ENCODE measurements at regions not wholly inside any gene's neighbourhood (a gene's known extent, or its start where the extent isn't known, plus 50 kb on each side); places are given as distances from the start of the nearest gene placed in this dataset.

DNA sequence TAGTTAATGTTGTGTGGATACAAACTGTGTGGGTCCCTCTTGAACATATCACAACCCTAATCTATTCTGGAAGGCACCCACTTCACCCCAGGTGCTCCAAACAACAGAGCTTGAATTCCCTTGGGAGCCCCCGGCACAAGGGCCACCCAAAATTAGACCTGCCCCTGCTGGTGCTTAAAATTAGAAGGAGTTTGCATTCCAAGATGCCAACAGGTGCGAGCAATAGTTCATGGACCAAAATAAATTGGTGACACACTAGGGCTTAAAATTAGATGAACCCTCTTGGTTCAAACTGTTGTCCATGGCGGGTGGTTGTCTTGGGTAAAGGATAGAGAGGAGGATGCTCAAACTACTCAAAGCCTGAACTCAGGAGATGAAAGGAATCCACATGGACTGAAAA is 291.5 kb downstream of the MN1 start:
- WGBS, 5 donors, result 88 to 94% (median 90%) methylated on average over 3 of the region's 3 CpGs

DNA sequence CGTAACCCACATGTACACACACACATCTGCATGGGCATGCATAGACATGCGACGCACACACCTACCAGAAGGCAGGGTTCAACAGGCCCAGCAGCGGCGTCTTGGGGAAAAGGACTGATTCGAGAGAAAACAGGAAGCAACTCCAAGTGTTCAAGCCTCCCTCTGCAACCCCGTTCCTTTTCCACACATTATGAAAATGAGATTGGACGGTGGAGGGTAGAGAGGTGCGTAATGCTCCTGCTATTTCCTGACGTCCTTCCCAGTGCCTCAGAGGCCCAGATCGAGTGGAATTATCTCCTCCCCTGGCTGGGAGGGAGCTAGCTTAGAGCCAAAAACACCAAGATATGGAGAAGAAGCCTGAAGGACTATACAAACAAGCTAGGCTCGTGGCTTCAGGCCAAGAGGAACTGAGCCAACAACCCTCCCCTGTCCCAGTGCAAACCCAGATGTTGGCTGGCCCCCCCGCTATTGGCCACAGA is 289.2 kb downstream of the MN1 start:
- H3K9me3 ChIP-seq, result peaks cover 0 to 4% (median 0%) of the 10 kb centered on the region in 4 donors
- TF ChIP-seq, protein P1, sequence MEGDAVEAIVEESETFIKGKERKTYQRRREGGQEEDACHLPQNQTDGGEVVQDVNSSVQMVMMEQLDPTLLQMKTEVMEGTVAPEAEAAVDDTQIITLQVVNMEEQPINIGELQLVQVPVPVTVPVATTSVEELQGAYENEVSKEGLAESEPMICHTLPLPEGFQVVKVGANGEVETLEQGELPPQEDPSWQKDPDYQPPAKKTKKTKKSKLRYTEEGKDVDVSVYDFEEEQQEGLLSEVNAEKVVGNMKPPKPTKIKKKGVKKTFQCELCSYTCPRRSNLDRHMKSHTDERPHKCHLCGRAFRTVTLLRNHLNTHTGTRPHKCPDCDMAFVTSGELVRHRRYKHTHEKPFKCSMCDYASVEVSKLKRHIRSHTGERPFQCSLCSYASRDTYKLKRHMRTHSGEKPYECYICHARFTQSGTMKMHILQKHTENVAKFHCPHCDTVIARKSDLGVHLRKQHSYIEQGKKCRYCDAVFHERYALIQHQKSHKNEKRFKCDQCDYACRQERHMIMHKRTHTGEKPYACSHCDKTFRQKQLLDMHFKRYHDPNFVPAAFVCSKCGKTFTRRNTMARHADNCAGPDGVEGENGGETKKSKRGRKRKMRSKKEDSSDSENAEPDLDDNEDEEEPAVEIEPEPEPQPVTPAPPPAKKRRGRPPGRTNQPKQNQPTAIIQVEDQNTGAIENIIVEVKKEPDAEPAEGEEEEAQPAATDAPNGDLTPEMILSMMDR (IDR thresholded peaks at IDR 0.05), result no peak
- TF ChIP-seq EP300 (IDR thresholded peaks at IDR 0.05), result no peak
- TF ChIP-seq POLR2AphosphoS5 (IDR thresholded peaks at IDR 0.05), result peak; percentile 34 to 75 (median 57)
- no peak for TF ChIP-seq POLR2A (IDR thresholded peaks at IDR 0.05)
- intact Hi-C loops (cut with DNase I; ENCODE audit: low total_unique reads), result no loop called here
- H3K4me1 ChIP-seq, result peaks cover 0 to 26% (median 14%) of the 10 kb centered on the region in 4 donors
- no peaks in the 10 kb centered on the region for H3K36me3 ChIP-seq
- peak overlapping the region in 4 of 5 donors; percentile 34 to 67 (median 57) for H3K27ac ChIP-seq
- H3K27me3 ChIP-seq, result no peaks in the 10 kb centered on the region
- 15 to 27% (median 17%) methylated on average over 10 to 13 of the region's 13 CpGs for WGBS, 5 donors
- H3K4me3 ChIP-seq, result no peak overlapping the region
- DNase-seq, result peak; percentile 79 to 92

More for the DNA sequence above, 291.5 kb downstream of the MN1 start:
- Histone ChIP-seq H3K27ac (no peak overlapping the region), H3K4me1 (peaks cover 6 to 31% (median 19%) of the 10 kb centered on the region in 4 donors), H3K9me3 (peaks cover 0 to 4% (median 0%) of the 10 kb centered on the region in 4 donors), H3K4me3 (no peak overlapping the region), H3K27me3 (no peaks in the 10 kb centered on the region), H3K36me3 (no peaks in the 10 kb centered on the region)
- TF ChIP-seq EP300 (IDR thresholded peaks at IDR 0.05), result no peak
- TF ChIP-seq, protein P1 (IDR thresholded peaks at IDR 0.05), result no peak
- no peak for DNase-seq
- intact Hi-C loops (cut with DNase I; ENCODE audit: low total_unique reads), result no loop called here

DNA sequence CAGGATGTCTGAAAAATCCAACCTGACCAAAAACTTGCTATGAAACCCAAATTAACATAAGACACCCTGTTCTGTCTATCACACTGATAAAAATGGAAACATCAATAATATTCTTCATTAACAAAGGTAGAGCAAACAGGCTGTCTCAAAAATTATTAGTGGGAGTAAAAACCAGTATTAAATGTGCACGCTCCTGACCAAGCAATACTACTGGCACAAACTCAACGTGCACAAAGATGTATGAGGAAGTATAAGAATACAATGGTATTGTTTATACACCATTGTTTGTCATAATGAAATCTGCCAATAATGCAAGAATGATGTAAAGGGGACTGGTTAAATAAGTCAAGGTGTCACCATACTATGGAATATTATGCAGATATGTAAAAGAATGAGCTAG is 288.5 kb downstream of the MN1 start:
- WGBS, 5 donors, result 16 to 31% (median 26%) methylated on average over 2 of the region's 2 CpGs
- intact Hi-C loops (cut with DNase I; ENCODE audit: low total_unique reads), result no loop called here

DNA sequence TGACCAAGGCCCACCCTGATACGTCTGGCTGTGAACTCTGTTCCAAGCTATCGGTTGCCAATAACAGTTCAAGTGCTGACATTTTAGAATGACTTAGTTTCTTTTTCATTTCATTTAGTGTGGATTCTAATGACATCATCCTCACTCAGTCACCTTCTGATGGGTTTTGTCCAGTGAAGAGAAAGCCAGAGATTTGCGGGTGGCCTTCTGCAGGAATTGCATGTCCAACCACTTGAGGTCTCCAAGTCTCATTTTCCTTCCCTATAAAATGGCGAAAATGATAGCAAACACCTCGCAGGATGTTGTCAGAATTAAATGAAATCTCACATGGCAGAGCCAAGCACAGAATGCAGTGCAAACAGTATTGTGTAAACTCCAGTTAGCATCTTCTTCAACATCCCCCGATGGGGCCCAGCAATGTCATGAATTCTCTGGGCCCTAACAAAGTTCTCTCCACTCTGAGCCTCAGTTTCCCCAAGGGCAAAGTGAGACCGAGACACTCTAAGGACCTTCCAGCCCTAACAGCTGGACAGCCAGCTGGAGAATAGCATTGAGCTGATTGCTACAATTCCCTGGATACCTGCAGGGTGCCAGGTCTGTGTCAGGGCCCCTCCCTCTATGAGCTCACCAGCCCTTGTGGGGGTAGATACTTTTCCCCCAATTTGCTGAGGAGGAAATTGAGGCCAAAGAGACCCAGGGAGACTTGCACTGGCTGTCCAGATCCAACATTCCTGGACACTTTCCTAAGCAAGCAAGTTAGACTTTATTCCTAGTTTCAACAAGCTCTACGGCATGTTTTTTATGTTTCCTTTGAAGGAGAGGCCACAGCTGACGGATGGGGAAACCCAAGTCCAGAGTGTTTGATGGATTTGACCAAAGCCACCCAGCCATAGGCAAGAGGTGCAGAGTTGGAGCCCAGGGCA is 286.7 kb downstream of the MN1 start:
- intact Hi-C loops (cut with DNase I; ENCODE audit: low total_unique reads), result no loop called here
- 55 to 75% (median 65%) methylated on average over 9 of the region's 9 CpGs for WGBS, 5 donors
- DNase-seq, result peak in 1 of 2 donors; percentile 69
- Histone ChIP-seq H3K4me3 (no peak overlapping the region), H3K9me3 (no peaks in the 10 kb centered on the region), H3K36me3 (no peaks in the 10 kb centered on the region), H3K27ac (peak overlapping the region in 2 of 5 donors; percentile 40 to 50), H3K4me1 (peaks cover 0 to 22% (median 14%) of the 10 kb centered on the region in 4 donors), H3K27me3 (no peaks in the 10 kb centered on the region)
- TF ChIP-seq POLR2A (IDR thresholded peaks at IDR 0.05), result no peak
- TF ChIP-seq POLR2AphosphoS5 (IDR thresholded peaks at IDR 0.05), result no peak
- TF ChIP-seq, protein P1 (IDR thresholded peaks at IDR 0.05), result no peak
- TF ChIP-seq EP300 (IDR thresholded peaks at IDR 0.05), result no peak

More for the DNA sequence above, 288.5 kb downstream of the MN1 start:
- H3K36me3 ChIP-seq, result no peaks in the 10 kb centered on the region
- H3K9me3 ChIP-seq, result peaks cover 0 to 4% (median 0%) of the 10 kb centered on the region in 4 donors
- no peak for DNase-seq
- H3K27ac ChIP-seq, result peak overlapping the region in 3 of 5 donors; percentile 51 to 67 (median 63)
- H3K27me3 ChIP-seq, result no peaks in the 10 kb centered on the region
- H3K4me3 ChIP-seq, result no peak overlapping the region
- TF ChIP-seq EP300 (IDR thresholded peaks at IDR 0.05), result no peak
- no peak for TF ChIP-seq POLR2AphosphoS5 (IDR thresholded peaks at IDR 0.05)
- H3K4me1 ChIP-seq, result peaks cover 0 to 22% (median 14%) of the 10 kb centered on the region in 4 donors

Measured in stomach (tissue), 8 donors.